ENCODE measurements at regions not wholly inside any gene's neighbourhood (a gene's known extent, or its start where the extent isn't known, plus 50 kb on each side); places are given as distances from the start of the nearest gene placed in this dataset.

- WGBS (ENCODE audit: insufficient coverage, insufficient replicate concordance, low lambda C conversion rate, missing lambda C conversion rate): 15% methylated on average over 4 of the region's 4 CpGs
These were observed 289.7 kb upstream of the MCTP2 start for GRCh38 chr15:93941697-93942096.

GRCh38 chr15:93940226-93940625, 291.1 kb upstream of the MCTP2 start:
- no CpG with 5 or more reads among the region's 1 CpG for WGBS (ENCODE audit: insufficient coverage, insufficient replicate concordance, low lambda C conversion rate, missing lambda C conversion rate)
- ChIA-PET SMC1A (ENCODE audit: uncharacterized antibody, unreplicated experiment) (no interaction called here), POLR2A (no interaction called here), CTCF (no interaction called here), RAD21 (ENCODE audit: unreplicated experiment) (no interaction called here)
- Histone ChIP-seq H3K27ac (ENCODE audit: control insufficient read depth, insufficient read depth) (no peak overlapping the region), H3K4me1 (ENCODE audit: control insufficient read depth, insufficient read depth, low read length) (no peaks in the 10 kb centered on the region), H4K20me1 (ENCODE audit: control insufficient read depth, insufficient read depth) (no peaks in the 10 kb centered on the region), H2AFZ (ENCODE audit: control insufficient read depth, low read depth, low read length) (no peak overlapping the region), H3K9me3 (replicated peaks; ENCODE audit: control insufficient read depth, insufficient read depth, low read length) (no peaks in the 10 kb centered on the region), H3K9ac (ENCODE audit: control insufficient read depth, insufficient read depth, low read length) (no peak overlapping the region), H3K4me3 (no peak overlapping the region), H3K27me3 (replicated peaks in 1 of 2; ENCODE audit: control insufficient read depth in 2 of 2, insufficient read depth in 2 of 2, low read length in 1 of 2) (no peaks in the 10 kb centered on the region), H3K4me2 (ENCODE audit: control insufficient read depth, insufficient read depth) (no peak overlapping the region), H3K79me2 (ENCODE audit: control insufficient read depth, insufficient read depth, low read length) (no peaks in the 10 kb centered on the region), H3K36me3 (ENCODE audit: control insufficient read depth in 2 of 2, insufficient read depth in 2 of 2, low read length in 1 of 2) (no peaks in the 10 kb centered on the region)
- in situ Hi-C loops (cut with MboI): no loop called here
- FAIRE-seq: no peak
- no TSS peak for BruUV-seq (replicated peaks)
- intact Hi-C loops (cut with micrococcal nuclease; ENCODE audit: unreplicated experiment): no loop called here
- ATAC-seq: no peak
- DNase-seq (ENCODE audit: low read depth, low spot score): no peak
- TF ChIP-seq, protein P1, sequence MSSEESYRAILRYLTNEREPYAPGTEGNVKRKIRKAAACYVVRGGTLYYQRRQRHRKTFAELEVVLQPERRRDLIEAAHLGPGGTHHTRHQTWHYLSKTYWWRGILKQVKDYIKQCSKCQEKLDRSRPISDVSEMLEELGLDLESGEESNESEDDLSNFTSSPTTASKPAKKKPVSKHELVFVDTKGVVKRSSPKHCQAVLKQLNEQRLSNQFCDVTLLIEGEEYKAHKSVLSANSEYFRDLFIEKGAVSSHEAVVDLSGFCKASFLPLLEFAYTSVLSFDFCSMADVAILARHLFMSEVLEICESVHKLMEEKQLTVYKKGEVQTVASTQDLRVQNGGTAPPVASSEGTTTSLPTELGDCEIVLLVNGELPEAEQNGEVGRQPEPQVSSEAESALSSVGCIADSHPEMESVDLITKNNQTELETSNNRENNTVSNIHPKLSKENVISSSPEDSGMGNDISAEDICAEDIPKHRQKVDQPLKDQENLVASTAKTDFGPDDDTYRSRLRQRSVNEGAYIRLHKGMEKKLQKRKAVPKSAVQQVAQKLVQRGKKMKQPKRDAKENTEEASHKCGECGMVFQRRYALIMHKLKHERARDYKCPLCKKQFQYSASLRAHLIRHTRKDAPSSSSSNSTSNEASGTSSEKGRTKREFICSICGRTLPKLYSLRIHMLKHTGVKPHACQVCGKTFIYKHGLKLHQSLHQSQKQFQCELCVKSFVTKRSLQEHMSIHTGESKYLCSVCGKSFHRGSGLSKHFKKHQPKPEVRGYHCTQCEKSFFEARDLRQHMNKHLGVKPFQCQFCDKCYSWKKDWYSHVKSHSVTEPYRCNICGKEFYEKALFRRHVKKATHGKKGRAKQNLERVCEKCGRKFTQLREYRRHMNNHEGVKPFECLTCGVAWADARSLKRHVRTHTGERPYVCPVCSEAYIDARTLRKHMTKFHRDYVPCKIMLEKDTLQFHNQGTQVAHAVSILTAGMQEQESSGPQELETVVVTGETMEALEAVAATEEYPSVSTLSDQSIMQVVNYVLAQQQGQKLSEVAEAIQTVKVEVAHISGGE (CRISPR knock-in tag; IDR thresholded peaks at IDR 0.05): no peak
- TF ChIP-seq SMAD5 (IDR thresholded peaks at IDR 0.05; ENCODE audit: low read depth) (no peak), EP300 (IDR thresholded peaks at IDR 0.05; ENCODE audit: borderline replicate concordance in 1 of 2, control insufficient read depth in 1 of 2, low read depth in 2 of 2, low read length in 2 of 2) (no peak), CHD4 (IDR thresholded peaks at IDR 0.05) (no peak), HDAC2 (IDR thresholded peaks at IDR 0.05) (no peak), MYC (IDR thresholded peaks at IDR 0.05; ENCODE audit: insufficient read depth, insufficient read length, insufficient replicate concordance, low read length, severe bottlenecking) (no peak), PAX8 (IDR thresholded peaks at IDR 0.05) (no peak), MXI1 (IDR thresholded peaks at IDR 0.05; ENCODE audit: low read depth, low read length) (no peak), GATAD2B (conservative IDR thresholded peaks at IDR 0.05; ENCODE audit: low read depth) (no peak), CBX5 (IDR thresholded peaks at IDR 0.05; ENCODE audit: low read depth) (no peak)
- TF ChIP-seq, protein P2, sequence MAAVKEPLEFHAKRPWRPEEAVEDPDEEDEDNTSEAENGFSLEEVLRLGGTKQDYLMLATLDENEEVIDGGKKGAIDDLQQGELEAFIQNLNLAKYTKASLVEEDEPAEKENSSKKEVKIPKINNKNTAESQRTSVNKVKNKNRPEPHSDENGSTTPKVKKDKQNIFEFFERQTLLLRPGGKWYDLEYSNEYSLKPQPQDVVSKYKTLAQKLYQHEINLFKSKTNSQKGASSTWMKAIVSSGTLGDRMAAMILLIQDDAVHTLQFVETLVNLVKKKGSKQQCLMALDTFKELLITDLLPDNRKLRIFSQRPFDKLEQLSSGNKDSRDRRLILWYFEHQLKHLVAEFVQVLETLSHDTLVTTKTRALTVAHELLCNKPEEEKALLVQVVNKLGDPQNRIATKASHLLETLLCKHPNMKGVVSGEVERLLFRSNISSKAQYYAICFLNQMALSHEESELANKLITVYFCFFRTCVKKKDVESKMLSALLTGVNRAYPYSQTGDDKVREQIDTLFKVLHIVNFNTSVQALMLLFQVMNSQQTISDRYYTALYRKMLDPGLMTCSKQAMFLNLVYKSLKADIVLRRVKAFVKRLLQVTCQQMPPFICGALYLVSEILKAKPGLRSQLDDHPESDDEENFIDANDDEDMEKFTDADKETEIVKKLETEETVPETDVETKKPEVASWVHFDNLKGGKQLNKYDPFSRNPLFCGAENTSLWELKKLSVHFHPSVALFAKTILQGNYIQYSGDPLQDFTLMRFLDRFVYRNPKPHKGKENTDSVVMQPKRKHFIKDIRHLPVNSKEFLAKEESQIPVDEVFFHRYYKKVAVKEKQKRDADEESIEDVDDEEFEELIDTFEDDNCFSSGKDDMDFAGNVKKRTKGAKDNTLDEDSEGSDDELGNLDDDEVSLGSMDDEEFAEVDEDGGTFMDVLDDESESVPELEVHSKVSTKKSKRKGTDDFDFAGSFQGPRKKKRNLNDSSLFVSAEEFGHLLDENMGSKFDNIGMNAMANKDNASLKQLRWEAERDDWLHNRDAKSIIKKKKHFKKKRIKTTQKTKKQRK (IDR thresholded peaks at IDR 0.05; ENCODE audit: low read depth, low read length): no peak

More at GRCh38 chr15:93941697-93942096, 289.7 kb upstream of the MCTP2 start:
- H3K9me3 ChIP-seq (replicated peaks; ENCODE audit: control insufficient read depth, insufficient read depth, low read length): no peaks in the 10 kb centered on the region
- no peaks in the 10 kb centered on the region for H3K4me1 ChIP-seq (ENCODE audit: control insufficient read depth, insufficient read depth, low read length)
- no peaks in the 10 kb centered on the region for H4K20me1 ChIP-seq (ENCODE audit: control insufficient read depth, insufficient read depth)
- no peak overlapping the region for H3K27ac ChIP-seq (ENCODE audit: control insufficient read depth, insufficient read depth)
- intact Hi-C loops (cut with micrococcal nuclease; ENCODE audit: unreplicated experiment) (no loop called here), in situ Hi-C loops (cut with MboI) (no loop called here)
- H3K9ac ChIP-seq (ENCODE audit: control insufficient read depth, insufficient read depth, low read length): no peak overlapping the region
- ATAC-seq (no peak), FAIRE-seq (no peak), DNase-seq (ENCODE audit: low read depth, low spot score) (no peak)
- RAD21 ChIA-PET (ENCODE audit: unreplicated experiment): no interaction called here
- no TSS peak for BruUV-seq (replicated peaks)
- H3K27me3 ChIP-seq (replicated peaks in 1 of 2; ENCODE audit: control insufficient read depth in 2 of 2, insufficient read depth in 2 of 2, low read length in 1 of 2): no peaks in the 10 kb centered on the region
- no peak overlapping the region for H3K4me3 ChIP-seq
- no peak for TF ChIP-seq TBL1XR1 (IDR thresholded peaks at IDR 0.05; ENCODE audit: low read depth, low read length)
- H3K4me2 ChIP-seq (ENCODE audit: control insufficient read depth, insufficient read depth): no peak overlapping the region
- no peaks in the 10 kb centered on the region for H3K79me2 ChIP-seq (ENCODE audit: control insufficient read depth, insufficient read depth, low read length)
- CTCF ChIA-PET: no interaction called here
- no peaks in the 10 kb centered on the region for H3K36me3 ChIP-seq (ENCODE audit: control insufficient read depth in 2 of 2, insufficient read depth in 2 of 2, low read length in 1 of 2)
- H2AFZ ChIP-seq (ENCODE audit: control insufficient read depth, low read depth, low read length): no peak overlapping the region
- POLR2A ChIA-PET: no interaction called here
- SMC1A ChIA-PET (ENCODE audit: uncharacterized antibody, unreplicated experiment): interaction anchor here (2.3 kb wide), 1 partner anchor 11 kb away, joined by 6 read pairs; no protein-coding TSS in a partner anchor

Data from GM12878 (cell line).